Effector memory CD4-positive, alpha-beta T cell (primary cell): ENCODE measurements at regions not wholly inside any gene's neighbourhood (a gene's known extent, or its start where the extent isn't known, plus 50 kb on each side); places are given as distances from the start of the nearest gene placed in this dataset.

ENCODE experiments used
- DNase-seq, 3 donors: peaks; one replicate each; pipeline ENCODE4 v3.0.0-alpha.2; 2020
- H3K27ac ChIP-seq: 2 replicates; pipeline ENCODE4 v1.7.0; 2013; ENCODE audit warnings: mild to moderate bottlenecking, low read length, moderate library complexity; ENCODE audit not compliant: insufficient read depth, poor library complexity, severe bottlenecking
- H3K27me3 ChIP-seq: replicated peaks from 2 replicates; pipeline ENCODE4 v1.7.0; 2013; ENCODE audit warnings: mild to moderate bottlenecking, low read length; ENCODE audit not compliant: insufficient read depth, control insufficient read depth, poor library complexity, severe bottlenecking
- H3K36me3 ChIP-seq: 2 replicates; pipeline ENCODE4 v1.7.0; 2013; ENCODE audit warnings: mild to moderate bottlenecking, low read length, moderate library complexity; ENCODE audit not compliant: control insufficient read depth, insufficient read depth
- H3K4me1 ChIP-seq: 2 replicates; pipeline ENCODE4 v1.7.0; 2013; ENCODE audit warnings: low read length, mild to moderate bottlenecking; ENCODE audit not compliant: control insufficient read depth, insufficient read depth, poor library complexity, severe bottlenecking
- H3K4me3 ChIP-seq: 2 replicates; pipeline ENCODE4 v1.7.0; 2013; ENCODE audit warnings: low read length, low read depth, mild to moderate bottlenecking; ENCODE audit not compliant: insufficient read depth, poor library complexity, severe bottlenecking
- H3K9me3 ChIP-seq: 2 replicates; pipeline ENCODE4 v1.7.0; 2013; ENCODE audit warnings: mild to moderate bottlenecking, low read length, moderate library complexity; ENCODE audit not compliant: control insufficient read depth

GRCh38 chr4:77385124-77385969, 220.3 kb upstream of the CXCL13 start:
- peak in 2 of 3 donors; percentile 4 to 5 for DNase-seq
- Histone ChIP-seq H3K27ac (no peak overlapping the region), H3K4me3 (no peak overlapping the region), H3K36me3 (no peaks in the 10 kb centered on the region), H3K9me3 (no peaks in the 10 kb centered on the region), H3K4me1 (no peaks in the 10 kb centered on the region), H3K27me3 (no peaks in the 10 kb centered on the region)

DNA sequence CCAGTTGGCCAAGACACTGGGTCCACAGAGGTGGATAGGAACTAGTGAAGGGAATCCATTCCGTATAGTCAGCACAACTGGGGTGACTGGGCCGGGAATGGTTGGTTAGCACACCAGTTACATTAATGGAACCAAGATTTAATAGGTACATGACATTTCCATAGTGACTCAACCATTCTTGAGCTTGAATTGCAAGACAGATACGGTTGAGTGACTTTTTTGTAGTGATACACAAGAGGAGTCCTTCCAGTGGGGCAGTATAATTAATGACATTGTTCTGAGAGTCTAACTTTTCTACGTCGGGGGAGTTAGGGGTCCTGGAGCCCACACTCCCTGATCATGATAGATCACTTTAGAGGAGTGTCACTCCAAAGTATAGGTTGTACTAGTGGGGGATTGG, 211.6 kb upstream of the CXCL13 start:
- H3K27ac ChIP-seq: no peak overlapping the region
- H3K4me1 ChIP-seq: no peaks in the 10 kb centered on the region
- no peaks in the 10 kb centered on the region for H3K27me3 ChIP-seq
- H3K9me3 ChIP-seq: no peaks in the 10 kb centered on the region
- H3K36me3 ChIP-seq: no peaks in the 10 kb centered on the region
- no peak for DNase-seq
- H3K4me3 ChIP-seq: no peak overlapping the region

- H3K36me3 ChIP-seq: no peaks in the 10 kb centered on the region
- DNase-seq: no peak
- H3K9me3 ChIP-seq: no peaks in the 10 kb centered on the region
- H3K4me1 ChIP-seq: no peaks in the 10 kb centered on the region
- H3K4me3 ChIP-seq: no peak overlapping the region
- no peak overlapping the region for H3K27ac ChIP-seq
- no peaks in the 10 kb centered on the region for H3K27me3 ChIP-seq
These were observed 210.1 kb upstream of the CXCL13 start for GRCh38 chr4:77395481-77395880.

GRCh38 chr4:77398256-77398655, 207.4 kb upstream of the CXCL13 start:
- no peaks in the 10 kb centered on the region for H3K27me3 ChIP-seq
- no peak overlapping the region for H3K4me3 ChIP-seq
- no peaks in the 10 kb centered on the region for H3K36me3 ChIP-seq
- no peak for DNase-seq
- H3K9me3 ChIP-seq: no peaks in the 10 kb centered on the region
- H3K4me1 ChIP-seq: no peaks in the 10 kb centered on the region
- no peak overlapping the region for H3K27ac ChIP-seq

DNA sequence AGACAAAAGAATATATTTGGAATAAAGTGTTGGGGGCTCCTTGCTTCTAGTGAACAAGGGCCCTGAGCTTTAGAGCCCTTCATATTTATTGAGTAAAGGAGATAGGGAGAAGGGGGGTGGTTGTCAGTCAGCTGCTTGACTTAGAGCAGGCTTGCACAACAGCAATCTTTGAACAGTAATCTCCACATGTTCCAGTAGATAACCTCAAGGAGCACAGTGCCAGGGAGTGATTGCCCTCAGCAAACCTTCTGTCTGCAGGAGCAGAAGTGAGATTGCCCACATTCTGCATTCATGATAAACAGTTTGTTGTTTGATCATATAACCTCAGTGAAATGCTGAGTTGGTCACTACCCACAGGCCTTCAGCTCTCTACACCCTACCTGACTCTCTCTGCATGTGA, 205.8 kb upstream of the CXCL13 start:
- Histone ChIP-seq H3K4me3 (no peak overlapping the region), H3K36me3 (no peaks in the 10 kb centered on the region), H3K9me3 (no peaks in the 10 kb centered on the region), H3K27ac (no peak overlapping the region), H3K27me3 (no peaks in the 10 kb centered on the region), H3K4me1 (no peaks in the 10 kb centered on the region)
- DNase-seq: no peak

GRCh38 chr4:77413766-77414165, 191.9 kb upstream of the CXCL13 start:
- peaks cover 4% of the 10 kb centered on the region for H3K27me3 ChIP-seq
- H3K27ac ChIP-seq: no peak overlapping the region
- H3K9me3 ChIP-seq: no peaks in the 10 kb centered on the region
- no peaks in the 10 kb centered on the region for H3K4me1 ChIP-seq
- H3K4me3 ChIP-seq: no peak overlapping the region
- H3K36me3 ChIP-seq: no peaks in the 10 kb centered on the region
- no peak for DNase-seq

GRCh38 chr4:77415689-77416088, 189.9 kb upstream of the CXCL13 start:
- H3K9me3 ChIP-seq: no peaks in the 10 kb centered on the region
- no peaks in the 10 kb centered on the region for H3K36me3 ChIP-seq
- no peak overlapping the region for H3K27ac ChIP-seq
- no peak for DNase-seq
- H3K4me1 ChIP-seq: no peaks in the 10 kb centered on the region
- no peaks in the 10 kb centered on the region for H3K27me3 ChIP-seq
- no peak overlapping the region for H3K4me3 ChIP-seq

DNA sequence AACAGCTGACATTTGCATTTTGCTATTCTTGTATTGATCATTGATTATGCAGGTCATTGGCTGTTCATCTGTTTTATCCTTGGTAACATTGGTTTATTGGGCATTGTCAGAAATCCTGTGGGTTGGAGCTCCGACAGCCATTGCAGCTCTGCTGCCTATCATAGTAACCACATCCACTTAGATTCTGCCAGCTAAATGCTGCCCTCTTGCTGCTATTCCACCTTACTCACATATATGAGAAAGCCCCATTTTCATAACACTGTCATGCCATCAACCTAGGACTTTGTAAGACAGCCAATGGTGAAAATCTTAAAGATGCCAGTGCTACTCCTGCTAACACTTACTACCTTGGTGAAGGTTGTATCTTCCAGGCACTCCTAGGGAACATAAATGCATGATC, 187.3 kb upstream of the CXCL13 start:
- Histone ChIP-seq H3K4me3 (no peak overlapping the region), H3K27ac (no peak overlapping the region), H3K36me3 (no peaks in the 10 kb centered on the region), H3K9me3 (no peaks in the 10 kb centered on the region), H3K27me3 (no peaks in the 10 kb centered on the region), H3K4me1 (no peaks in the 10 kb centered on the region)
- DNase-seq: no peak

- H3K4me3 ChIP-seq: no peak overlapping the region
These were observed 174.8 kb upstream of the CXCL13 start for GRCh38 chr4:77430847-77431246.

DNA sequence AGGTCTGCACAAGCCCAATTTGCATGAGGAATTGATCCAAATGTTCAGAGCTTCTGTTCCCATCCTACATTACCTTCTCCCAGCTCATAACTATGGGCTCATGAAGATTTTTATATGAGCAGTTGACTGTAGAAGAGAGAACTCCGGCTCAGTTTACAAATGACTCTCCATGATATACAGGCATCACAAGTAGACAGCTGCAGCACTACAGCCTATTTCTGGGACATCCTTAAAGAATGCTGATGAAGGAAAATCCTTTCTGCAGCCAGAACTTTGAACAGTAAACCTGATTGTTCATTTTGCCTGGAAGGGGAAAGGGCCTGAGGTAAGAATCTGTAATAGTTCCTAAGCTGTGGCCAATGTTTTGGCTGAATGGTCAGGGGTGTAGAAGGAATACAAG, 174.1 kb upstream of the CXCL13 start:
- Histone ChIP-seq H3K36me3 (no peaks in the 10 kb centered on the region), H3K4me1 (no peaks in the 10 kb centered on the region), H3K27me3 (no peaks in the 10 kb centered on the region), H3K9me3 (no peaks in the 10 kb centered on the region), H3K27ac (no peak overlapping the region), H3K4me3 (no peak overlapping the region)
- no peak for DNase-seq

More at GRCh38 chr4:77430847-77431246, 174.8 kb upstream of the CXCL13 start:
- H3K27me3 ChIP-seq: no peaks in the 10 kb centered on the region
- no peaks in the 10 kb centered on the region for H3K9me3 ChIP-seq
- H3K27ac ChIP-seq: no peak overlapping the region
- no peaks in the 10 kb centered on the region for H3K4me1 ChIP-seq
- no peaks in the 10 kb centered on the region for H3K36me3 ChIP-seq
- no peak for DNase-seq
